ENCODE measurements at regions not wholly inside any gene's neighbourhood (a gene's known extent, or its start where the extent isn't known, plus 50 kb on each side); places are given as distances from the start of the nearest gene placed in this dataset.

GRCh38 chr21:27734146-27734545, 767.3 kb upstream of the ADAMTS5 start:
- Histone ChIP-seq H3K27me3 (ENCODE audit: control insufficient read depth in 1 of 2, insufficient read depth in 2 of 2, low read length in 1 of 2) (no peaks in the 10 kb centered on the region), H3K4me3 (ENCODE audit: low read length in 2 of 2) (no peak overlapping the region), H3K9me3 (ENCODE audit: control insufficient read depth, low read length) (no peaks in the 10 kb centered on the region), H3K36me3 (ENCODE audit: control insufficient read depth in 1 of 2, insufficient read depth in 2 of 2, low read length in 1 of 2) (no peaks in the 10 kb centered on the region), H3K27ac (ENCODE audit: low read depth in 1 of 2, low read length in 2 of 2) (no peak overlapping the region), H3K4me1 (ENCODE audit: control insufficient read depth in 1 of 2, insufficient read depth in 2 of 2, low read length in 2 of 2) (no peaks in the 10 kb centered on the region)
- no peak for ATAC-seq (ENCODE audit: low FRiP score)
- intact Hi-C loops (cut with DNase I), result no loop called here
- DNase-seq, result no peak

- no peak for DNase-seq
- Histone ChIP-seq H3K27me3 (ENCODE audit: control insufficient read depth in 1 of 2, insufficient read depth in 2 of 2, low read length in 1 of 2) (no peaks in the 10 kb centered on the region), H3K27ac (ENCODE audit: low read depth in 1 of 2, low read length in 2 of 2) (no peak overlapping the region), H3K4me1 (ENCODE audit: control insufficient read depth in 1 of 2, insufficient read depth in 2 of 2, low read length in 2 of 2) (no peaks in the 10 kb centered on the region), H3K9me3 (ENCODE audit: control insufficient read depth, low read length) (no peaks in the 10 kb centered on the region), H3K36me3 (ENCODE audit: control insufficient read depth in 1 of 2, insufficient read depth in 2 of 2, low read length in 1 of 2) (no peaks in the 10 kb centered on the region), H3K4me3 (ENCODE audit: low read length in 2 of 2) (no peak overlapping the region)
- no peak for ATAC-seq (ENCODE audit: low FRiP score)
- 82% methylated on average over 1 of the region's 1 CpG for WGBS, 2 donors
- intact Hi-C loops (cut with DNase I), result no loop called here
Observed at GRCh38 chr21:27725916-27726315, 759.0 kb upstream of the ADAMTS5 start.

- Histone ChIP-seq H3K9me3 (ENCODE audit: control insufficient read depth, low read length) (no peaks in the 10 kb centered on the region), H3K27ac (ENCODE audit: low read depth in 1 of 2, low read length in 2 of 2) (no peak overlapping the region), H3K36me3 (ENCODE audit: control insufficient read depth in 1 of 2, insufficient read depth in 2 of 2, low read length in 1 of 2) (no peaks in the 10 kb centered on the region), H3K27me3 (ENCODE audit: control insufficient read depth in 1 of 2, insufficient read depth in 2 of 2, low read length in 1 of 2) (no peaks in the 10 kb centered on the region), H3K4me3 (ENCODE audit: low read length in 2 of 2) (no peak overlapping the region), H3K4me1 (ENCODE audit: control insufficient read depth in 1 of 2, insufficient read depth in 2 of 2, low read length in 2 of 2) (no peaks in the 10 kb centered on the region)
- no peak for ATAC-seq (ENCODE audit: low FRiP score)
- no peak for DNase-seq
- intact Hi-C loops (cut with DNase I), result no loop called here
Observed at GRCh38 chr21:27722095-27722494, 755.2 kb upstream of the ADAMTS5 start.

GRCh38 chr21:27721675-27722074, 754.8 kb upstream of the ADAMTS5 start:
- DNase-seq, result no peak
- no peak overlapping the region for H3K4me3 ChIP-seq (ENCODE audit: low read length in 2 of 2)
- 44 to 51% methylated on average over 2 of the region's 2 CpGs for WGBS, 2 donors
- intact Hi-C loops (cut with DNase I), result no loop called here
- no peaks in the 10 kb centered on the region for H3K4me1 ChIP-seq (ENCODE audit: control insufficient read depth in 1 of 2, insufficient read depth in 2 of 2, low read length in 2 of 2)
- H3K27ac ChIP-seq (ENCODE audit: low read depth in 1 of 2, low read length in 2 of 2), result no peak overlapping the region
- ATAC-seq (ENCODE audit: low FRiP score), result no peak
- no peaks in the 10 kb centered on the region for H3K36me3 ChIP-seq (ENCODE audit: control insufficient read depth in 1 of 2, insufficient read depth in 2 of 2, low read length in 1 of 2)
- no peaks in the 10 kb centered on the region for H3K9me3 ChIP-seq (ENCODE audit: control insufficient read depth, low read length)
- no peaks in the 10 kb centered on the region for H3K27me3 ChIP-seq (ENCODE audit: control insufficient read depth in 1 of 2, insufficient read depth in 2 of 2, low read length in 1 of 2)

GRCh38 chr21:27719226-27719625, 752.3 kb upstream of the ADAMTS5 start:
- ATAC-seq (ENCODE audit: low FRiP score), result no peak
- Histone ChIP-seq H3K9me3 (ENCODE audit: control insufficient read depth, low read length) (no peaks in the 10 kb centered on the region), H3K36me3 (ENCODE audit: control insufficient read depth in 1 of 2, insufficient read depth in 2 of 2, low read length in 1 of 2) (no peaks in the 10 kb centered on the region), H3K4me1 (ENCODE audit: control insufficient read depth in 1 of 2, insufficient read depth in 2 of 2, low read length in 2 of 2) (no peaks in the 10 kb centered on the region), H3K27me3 (ENCODE audit: control insufficient read depth in 1 of 2, insufficient read depth in 2 of 2, low read length in 1 of 2) (no peaks in the 10 kb centered on the region), H3K27ac (ENCODE audit: low read depth in 1 of 2, low read length in 2 of 2) (no peak overlapping the region), H3K4me3 (ENCODE audit: low read length in 2 of 2) (no peak overlapping the region)
- intact Hi-C loops (cut with DNase I), result no loop called here
- DNase-seq, result no peak
- WGBS, 2 donors, result 97 to 100% methylated on average over 4 of the region's 4 CpGs

GRCh38 chr21:27715131-27715530, 748.2 kb upstream of the ADAMTS5 start:
- intact Hi-C loops (cut with DNase I), result no loop called here
- no peaks in the 10 kb centered on the region for H3K4me1 ChIP-seq (ENCODE audit: control insufficient read depth in 1 of 2, insufficient read depth in 2 of 2, low read length in 2 of 2)
- H3K4me3 ChIP-seq (ENCODE audit: low read length in 2 of 2), result no peak overlapping the region
- ATAC-seq (ENCODE audit: low FRiP score) (no peak), DNase-seq (no peak)
- H3K27me3 ChIP-seq (ENCODE audit: control insufficient read depth in 1 of 2, insufficient read depth in 2 of 2, low read length in 1 of 2), result no peaks in the 10 kb centered on the region
- no peaks in the 10 kb centered on the region for H3K36me3 ChIP-seq (ENCODE audit: control insufficient read depth in 1 of 2, insufficient read depth in 2 of 2, low read length in 1 of 2)
- peaks cover 2% of the 10 kb centered on the region for H3K9me3 ChIP-seq (ENCODE audit: control insufficient read depth, low read length)
- 90 to 96% methylated on average over 1 of the region's 1 CpG for WGBS, 2 donors
- no peak overlapping the region for H3K27ac ChIP-seq (ENCODE audit: low read depth in 1 of 2, low read length in 2 of 2)

DNA sequence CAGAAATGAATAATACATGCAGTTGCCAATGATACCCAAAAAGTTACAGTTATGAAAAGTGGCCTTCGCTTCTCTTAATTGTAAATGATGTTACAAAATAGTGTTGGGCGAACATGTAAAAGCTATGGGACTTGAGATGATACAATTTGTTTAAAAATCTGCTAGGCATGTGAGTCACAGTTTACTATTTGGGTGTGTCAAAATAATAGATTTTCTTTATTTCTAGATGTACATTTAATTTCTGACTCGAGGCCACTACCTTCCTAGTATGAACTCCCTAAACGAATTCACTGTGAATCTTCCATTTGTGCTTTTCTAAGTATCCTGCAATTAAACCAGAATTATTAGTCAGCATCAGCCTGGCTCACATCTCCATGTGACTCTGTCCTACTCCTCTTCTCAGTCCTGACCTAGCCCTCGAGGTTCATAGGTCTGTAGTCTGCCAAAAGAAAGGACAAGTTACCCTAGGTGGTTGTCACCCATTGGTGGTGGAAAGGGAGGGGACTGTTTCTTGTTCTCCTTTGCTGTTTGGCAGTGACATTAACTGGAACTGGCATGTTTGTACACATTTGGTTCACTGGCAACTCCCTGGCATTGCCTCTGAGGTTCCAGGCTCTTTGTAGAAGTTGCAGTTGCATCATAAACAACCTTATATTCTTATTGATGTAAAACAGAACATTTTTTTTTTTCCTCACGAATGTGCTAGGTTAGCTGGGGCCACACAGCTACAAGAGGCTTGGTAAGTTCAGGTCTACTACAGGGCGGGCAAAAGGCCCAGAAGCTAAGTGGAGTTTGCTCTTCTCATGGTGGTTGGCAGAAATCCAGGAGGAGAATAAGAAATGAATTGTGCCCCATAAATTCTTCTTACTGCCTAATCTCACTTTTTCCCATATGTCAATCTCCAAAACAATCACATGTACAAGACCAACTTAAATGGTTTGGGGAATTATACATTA, 746.5 kb upstream of the ADAMTS5 start:
- DNase-seq (no peak), ATAC-seq (ENCODE audit: low FRiP score) (no peak)
- 81 to 85% methylated on average over 7 of the region's 7 CpGs for WGBS, 2 donors
- H3K36me3 ChIP-seq (ENCODE audit: control insufficient read depth in 1 of 2, insufficient read depth in 2 of 2, low read length in 1 of 2), result no peaks in the 10 kb centered on the region
- no peaks in the 10 kb centered on the region for H3K4me1 ChIP-seq (ENCODE audit: control insufficient read depth in 1 of 2, insufficient read depth in 2 of 2, low read length in 2 of 2)
- H3K27ac ChIP-seq (ENCODE audit: low read depth in 1 of 2, low read length in 2 of 2), result no peak overlapping the region
- no peak overlapping the region for H3K4me3 ChIP-seq (ENCODE audit: low read length in 2 of 2)
- no peaks in the 10 kb centered on the region for H3K27me3 ChIP-seq (ENCODE audit: control insufficient read depth in 1 of 2, insufficient read depth in 2 of 2, low read length in 1 of 2)
- peaks cover 2% of the 10 kb centered on the region for H3K9me3 ChIP-seq (ENCODE audit: control insufficient read depth, low read length)
- intact Hi-C loops (cut with DNase I), result no loop called here

- no peak overlapping the region for H3K4me3 ChIP-seq (ENCODE audit: low read length in 2 of 2)
- H3K9me3 ChIP-seq (ENCODE audit: control insufficient read depth, low read length), result no peaks in the 10 kb centered on the region
- ATAC-seq (ENCODE audit: low FRiP score) (no peak), DNase-seq (no peak)
- intact Hi-C loops (cut with DNase I), result loop anchor here (5.0 to 10.0 kb wide), 5 partner anchors 633 to 1240 kb away; no protein-coding TSS in a partner anchor
- H3K27ac ChIP-seq (ENCODE audit: low read depth in 1 of 2, low read length in 2 of 2), result no peak overlapping the region
- no peaks in the 10 kb centered on the region for H3K4me1 ChIP-seq (ENCODE audit: control insufficient read depth in 1 of 2, insufficient read depth in 2 of 2, low read length in 2 of 2)
- no peaks in the 10 kb centered on the region for H3K36me3 ChIP-seq (ENCODE audit: control insufficient read depth in 1 of 2, insufficient read depth in 2 of 2, low read length in 1 of 2)
- WGBS, 2 donors, result 92 to 94% methylated on average over 8 of the region's 8 CpGs
- H3K27me3 ChIP-seq (ENCODE audit: control insufficient read depth in 1 of 2, insufficient read depth in 2 of 2, low read length in 1 of 2), result no peaks in the 10 kb centered on the region
Observed at GRCh38 chr21:27704567-27705166, 737.8 kb upstream of the ADAMTS5 start.

GRCh38 chr21:27703791-27704190, 736.9 kb upstream of the ADAMTS5 start:
- H3K27me3 ChIP-seq (ENCODE audit: control insufficient read depth in 1 of 2, insufficient read depth in 2 of 2, low read length in 1 of 2), result no peaks in the 10 kb centered on the region
- H3K36me3 ChIP-seq (ENCODE audit: control insufficient read depth in 1 of 2, insufficient read depth in 2 of 2, low read length in 1 of 2), result no peaks in the 10 kb centered on the region
- no peak overlapping the region for H3K4me3 ChIP-seq (ENCODE audit: low read length in 2 of 2)
- intact Hi-C loops (cut with DNase I), result loop anchor here (2.0 to 10.0 kb wide), 6 partner anchors 634 to 1241 kb away; no protein-coding TSS in a partner anchor
- WGBS, 2 donors, result 86 to 92% methylated on average over 4 of the region's 4 CpGs
- no peaks in the 10 kb centered on the region for H3K9me3 ChIP-seq (ENCODE audit: control insufficient read depth, low read length)
- no peak overlapping the region for H3K27ac ChIP-seq (ENCODE audit: low read depth in 1 of 2, low read length in 2 of 2)
- no peak for DNase-seq
- H3K4me1 ChIP-seq (ENCODE audit: control insufficient read depth in 1 of 2, insufficient read depth in 2 of 2, low read length in 2 of 2), result no peaks in the 10 kb centered on the region
- ATAC-seq (ENCODE audit: low FRiP score), result no peak
